ENCODE measurements at regions not wholly inside any gene's neighbourhood (a gene's known extent, or its start where the extent isn't known, plus 50 kb on each side); places are given as distances from the start of the nearest gene placed in this dataset.

DNA sequence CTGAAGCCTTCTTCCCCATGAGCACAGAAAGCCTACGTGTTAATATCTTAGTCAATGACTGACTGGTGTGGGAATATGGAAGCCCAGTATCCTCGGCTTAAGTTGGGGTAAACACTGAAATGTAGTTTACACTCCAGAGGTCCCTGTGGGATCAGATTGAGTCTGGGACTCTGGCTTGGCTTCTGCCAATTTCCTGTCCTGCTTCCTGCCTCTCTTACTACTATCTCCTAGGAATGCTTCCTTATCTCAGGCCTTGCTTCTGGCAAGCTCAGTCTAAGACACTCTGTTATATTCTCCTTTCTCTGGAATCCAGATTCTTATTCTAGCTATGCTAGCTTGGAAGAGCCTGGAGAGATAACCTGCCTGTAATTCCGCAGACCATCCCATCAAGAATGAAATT is 174.0 kb upstream of the LDB2 start:
- TF ChIP-seq, protein P1, sequence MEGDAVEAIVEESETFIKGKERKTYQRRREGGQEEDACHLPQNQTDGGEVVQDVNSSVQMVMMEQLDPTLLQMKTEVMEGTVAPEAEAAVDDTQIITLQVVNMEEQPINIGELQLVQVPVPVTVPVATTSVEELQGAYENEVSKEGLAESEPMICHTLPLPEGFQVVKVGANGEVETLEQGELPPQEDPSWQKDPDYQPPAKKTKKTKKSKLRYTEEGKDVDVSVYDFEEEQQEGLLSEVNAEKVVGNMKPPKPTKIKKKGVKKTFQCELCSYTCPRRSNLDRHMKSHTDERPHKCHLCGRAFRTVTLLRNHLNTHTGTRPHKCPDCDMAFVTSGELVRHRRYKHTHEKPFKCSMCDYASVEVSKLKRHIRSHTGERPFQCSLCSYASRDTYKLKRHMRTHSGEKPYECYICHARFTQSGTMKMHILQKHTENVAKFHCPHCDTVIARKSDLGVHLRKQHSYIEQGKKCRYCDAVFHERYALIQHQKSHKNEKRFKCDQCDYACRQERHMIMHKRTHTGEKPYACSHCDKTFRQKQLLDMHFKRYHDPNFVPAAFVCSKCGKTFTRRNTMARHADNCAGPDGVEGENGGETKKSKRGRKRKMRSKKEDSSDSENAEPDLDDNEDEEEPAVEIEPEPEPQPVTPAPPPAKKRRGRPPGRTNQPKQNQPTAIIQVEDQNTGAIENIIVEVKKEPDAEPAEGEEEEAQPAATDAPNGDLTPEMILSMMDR (IDR thresholded peaks at IDR 0.05) = no peak
- no peak for TF ChIP-seq POLR2A (IDR thresholded peaks at IDR 0.05)
